ENCODE measurements at regions not wholly inside any gene's neighbourhood (a gene's known extent, or its start where the extent isn't known, plus 50 kb on each side); places are given as distances from the start of the nearest gene placed in this dataset.

DNA sequence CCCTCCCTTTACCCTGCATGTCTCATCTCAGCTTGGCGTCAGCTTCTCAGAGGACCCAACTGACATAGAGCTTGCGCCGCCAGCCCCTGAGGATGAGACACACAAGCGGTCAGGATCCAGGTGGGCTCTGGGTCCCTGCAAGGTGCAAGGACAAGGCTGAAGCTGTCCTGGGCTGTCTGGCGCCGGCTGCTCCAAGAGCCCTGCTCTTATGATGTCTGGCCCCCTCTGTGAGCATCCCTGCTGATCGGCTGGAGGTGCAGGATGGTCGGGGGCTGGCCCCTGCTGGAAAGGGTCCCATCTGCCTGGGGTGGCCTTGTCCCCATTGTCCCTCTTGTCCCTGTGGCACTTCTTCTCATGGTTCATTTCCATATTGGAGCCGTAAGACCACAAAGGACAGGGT is 479.0 kb downstream of the NPHP4 start:
- Mint-ChIP-seq H3K27me3 (peaks cover 27% of the 10 kb centered on the region), H3K4me1 (no peaks in the 10 kb centered on the region), H3K27ac (no peak overlapping the region), H3K9me3 (ENCODE audit: insufficient read depth) (no peaks in the 10 kb centered on the region), H3K4me3 (no peak overlapping the region)
- intact Hi-C loops (cut with micrococcal nuclease) = no loop called here
- H3K4me3 ChIP-seq (ENCODE audit: control extremely low read depth in 1 of 5, extremely low read depth in 1 of 5, insufficient read depth in 1 of 5, low read depth in 2 of 5, low read length in 4 of 5) = no peak overlapping the region
- 93% methylated on average over 9 of the region's 9 CpGs for WGBS (ENCODE audit: insufficient coverage)
- no peak overlapping the region for H2AFZ ChIP-seq (ENCODE audit: insufficient read depth, low read depth, low read length, poor library complexity, severe bottlenecking)
- H4K20me1 ChIP-seq (ENCODE audit: control insufficient read depth, insufficient read depth, low read length, poor library complexity, severe bottlenecking) = no peaks in the 10 kb centered on the region
- H3K4me1 ChIP-seq (ENCODE audit: control insufficient read depth in 2 of 2, insufficient read depth in 2 of 2, low read length in 2 of 2) = no peaks in the 10 kb centered on the region
- H3K36me3 ChIP-seq (replicated peaks in 1 of 2; ENCODE audit: control extremely low read depth in 1 of 2, control insufficient read depth in 1 of 2, extremely low read depth in 1 of 2, insufficient read depth in 2 of 2, low read length in 1 of 2) = no peaks in the 10 kb centered on the region
- H3K9ac ChIP-seq (ENCODE audit: low read length) = no peak overlapping the region
- no peaks in the 10 kb centered on the region for H3K79me2 ChIP-seq (ENCODE audit: control insufficient read depth, insufficient read depth, low read length)
- peaks cover 0 to 5% (median 0%) of the 10 kb centered on the region in 4 experiments for H3K27me3 ChIP-seq (replicated peaks in 1 of 4; ENCODE audit: control extremely low read depth in 1 of 4, control insufficient read depth in 3 of 4, insufficient read depth in 4 of 4, low read length in 3 of 4)
- no peaks in the 10 kb centered on the region for H3K9me3 ChIP-seq (ENCODE audit: control extremely low read depth in 1 of 3, control insufficient read depth in 2 of 3, insufficient read depth in 1 of 3, low read length in 2 of 3)
- no peak for DNase-seq
- no peak for ATAC-seq (ENCODE audit: low read depth)
- no peak for TF ChIP-seq EZH2 (IDR thresholded peaks at IDR 0.05; ENCODE audit: borderline replicate concordance, insufficient read depth, low read depth, low read length, poor library complexity, severe bottlenecking)
- TF ChIP-seq, protein P1, sequence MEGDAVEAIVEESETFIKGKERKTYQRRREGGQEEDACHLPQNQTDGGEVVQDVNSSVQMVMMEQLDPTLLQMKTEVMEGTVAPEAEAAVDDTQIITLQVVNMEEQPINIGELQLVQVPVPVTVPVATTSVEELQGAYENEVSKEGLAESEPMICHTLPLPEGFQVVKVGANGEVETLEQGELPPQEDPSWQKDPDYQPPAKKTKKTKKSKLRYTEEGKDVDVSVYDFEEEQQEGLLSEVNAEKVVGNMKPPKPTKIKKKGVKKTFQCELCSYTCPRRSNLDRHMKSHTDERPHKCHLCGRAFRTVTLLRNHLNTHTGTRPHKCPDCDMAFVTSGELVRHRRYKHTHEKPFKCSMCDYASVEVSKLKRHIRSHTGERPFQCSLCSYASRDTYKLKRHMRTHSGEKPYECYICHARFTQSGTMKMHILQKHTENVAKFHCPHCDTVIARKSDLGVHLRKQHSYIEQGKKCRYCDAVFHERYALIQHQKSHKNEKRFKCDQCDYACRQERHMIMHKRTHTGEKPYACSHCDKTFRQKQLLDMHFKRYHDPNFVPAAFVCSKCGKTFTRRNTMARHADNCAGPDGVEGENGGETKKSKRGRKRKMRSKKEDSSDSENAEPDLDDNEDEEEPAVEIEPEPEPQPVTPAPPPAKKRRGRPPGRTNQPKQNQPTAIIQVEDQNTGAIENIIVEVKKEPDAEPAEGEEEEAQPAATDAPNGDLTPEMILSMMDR (IDR thresholded peaks at IDR 0.05) = no peak
- H3K4me2 ChIP-seq (replicated peaks; ENCODE audit: low read depth, low read length, poor library complexity, severe bottlenecking) = no peak overlapping the region
- ChIA-PET CTCF (interaction anchor here (3.9 to 7.0 kb wide), 2 partner anchors 9 to 461 kb away, joined by 30 to 62 read pairs; no protein-coding TSS in a partner anchor), POLR2A (no interaction called here)
- no peak overlapping the region for H3K27ac ChIP-seq (ENCODE audit: low read length in 2 of 2)

DNA sequence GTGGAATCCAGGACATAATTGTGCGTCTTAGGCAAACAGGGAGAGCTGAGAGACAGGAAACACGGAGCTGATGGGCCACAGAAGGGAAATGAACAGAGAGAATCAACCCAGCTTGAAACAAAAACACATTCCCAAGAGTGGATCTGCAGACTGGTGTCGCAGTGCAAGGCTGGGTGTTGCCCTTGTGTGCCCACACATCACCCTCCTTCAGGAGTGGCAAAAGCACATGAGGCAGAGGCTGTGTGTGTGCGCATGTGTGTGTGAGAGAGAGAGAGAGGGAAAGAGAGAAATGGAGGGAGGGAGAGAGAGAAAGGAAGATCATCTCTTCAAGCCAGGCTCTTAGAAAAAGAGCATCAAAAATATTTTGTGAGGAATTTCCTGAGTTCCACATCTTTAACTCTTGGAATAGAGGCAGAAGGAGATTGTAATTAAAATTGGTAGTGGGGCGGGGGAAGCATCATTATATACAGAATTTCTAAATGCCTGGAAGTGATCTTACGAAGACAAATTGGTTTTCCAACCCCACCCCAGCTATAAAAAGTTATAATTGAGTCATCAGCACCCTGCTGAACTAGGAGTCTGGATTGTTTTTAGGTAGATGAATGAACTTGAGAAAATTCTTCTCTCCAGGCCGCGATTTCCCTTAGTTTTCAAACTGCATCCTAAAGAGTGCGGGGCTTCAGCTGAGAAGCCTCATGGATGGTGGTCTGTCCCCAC is 480.7 kb downstream of the NPHP4 start:
- no peak overlapping the region for H3K27ac ChIP-seq (ENCODE audit: low read length in 2 of 2)
- TF ChIP-seq EZH2 (IDR thresholded peaks at IDR 0.05; ENCODE audit: borderline replicate concordance, insufficient read depth, low read depth, low read length, poor library complexity, severe bottlenecking) = no peak
- H3K79me2 ChIP-seq (ENCODE audit: control insufficient read depth, insufficient read depth, low read length) = no peaks in the 10 kb centered on the region
- H2AFZ ChIP-seq (ENCODE audit: insufficient read depth, low read depth, low read length, poor library complexity, severe bottlenecking) = no peak overlapping the region
- no peaks in the 10 kb centered on the region for H3K4me1 ChIP-seq (ENCODE audit: control insufficient read depth in 2 of 2, insufficient read depth in 2 of 2, low read length in 2 of 2)
- peaks cover 0 to 5% (median 0%) of the 10 kb centered on the region in 4 experiments for H3K27me3 ChIP-seq (replicated peaks in 1 of 4; ENCODE audit: control extremely low read depth in 1 of 4, control insufficient read depth in 3 of 4, insufficient read depth in 4 of 4, low read length in 3 of 4)
- intact Hi-C loops (cut with micrococcal nuclease) = no loop called here
- ChIA-PET POLR2A (no interaction called here), CTCF (interaction anchor here (0.8 to 7.0 kb wide), 8 partner anchors 10 to 462 kb away, joined by 3 to 62 read pairs (median 6); no protein-coding TSS in a partner anchor)
- no peaks in the 10 kb centered on the region for H3K9me3 ChIP-seq (ENCODE audit: control extremely low read depth in 1 of 3, control insufficient read depth in 2 of 3, insufficient read depth in 1 of 3, low read length in 2 of 3)
- H3K4me1 Mint-ChIP-seq = no peaks in the 10 kb centered on the region
- H3K36me3 ChIP-seq (replicated peaks in 1 of 2; ENCODE audit: control extremely low read depth in 1 of 2, control insufficient read depth in 1 of 2, extremely low read depth in 1 of 2, insufficient read depth in 2 of 2, low read length in 1 of 2) = no peaks in the 10 kb centered on the region
- no peak overlapping the region for H3K4me3 Mint-ChIP-seq
- H4K20me1 ChIP-seq (ENCODE audit: control insufficient read depth, insufficient read depth, low read length, poor library complexity, severe bottlenecking) = no peaks in the 10 kb centered on the region
- no peak overlapping the region for H3K4me2 ChIP-seq (replicated peaks; ENCODE audit: low read depth, low read length, poor library complexity, severe bottlenecking)
- peaks cover 23% of the 10 kb centered on the region for H3K27me3 Mint-ChIP-seq
- no peaks in the 10 kb centered on the region for H3K9me3 Mint-ChIP-seq (ENCODE audit: insufficient read depth)
- H3K9ac ChIP-seq (ENCODE audit: low read length) = no peak overlapping the region
- H3K27ac Mint-ChIP-seq = no peak overlapping the region
- DNase-seq (no peak), ATAC-seq (ENCODE audit: low read depth) (no peak)
- 88% methylated on average over 4 of the region's 9 CpGs for WGBS (ENCODE audit: insufficient coverage)
- H3K4me3 ChIP-seq (ENCODE audit: control extremely low read depth in 1 of 5, extremely low read depth in 1 of 5, insufficient read depth in 1 of 5, low read depth in 2 of 5, low read length in 4 of 5) = no peak overlapping the region
